Hepatocyte (in vitro differentiated cells): ENCODE measurements at regions not wholly inside any gene's neighbourhood (a gene's known extent, or its start where the extent isn't known, plus 50 kb on each side); places are given as distances from the start of the nearest gene placed in this dataset.

Experiments
- DNase-seq: peaks from one replicate; pipeline ENCODE4 v3.0.0-alpha.2; 2016; ENCODE audit warnings: low spot score
- H2AFZ ChIP-seq: fragments of 200-600 bp; sonication (generic); 2 replicates; pipeline ENCODE4 v1.6.0; 2016; ENCODE audit warnings: antibody characterized with exemption, mild to moderate bottlenecking
- H3K27ac ChIP-seq: fragments of 200-600 bp; sonication (generic); 2 replicates; pipeline ENCODE4 v1.5.1; 2016; ENCODE audit warnings: mild to moderate bottlenecking
- H3K27me3 ChIP-seq: fragments of 200-600 bp; sonication (generic); 2 replicates; pipeline ENCODE4 v1.6.1; 2016
- H3K36me3 ChIP-seq: fragments of 200-600 bp; sonication (generic); replicated peaks from 2 replicates; pipeline ENCODE4 v1.5.1; 2016; ENCODE audit warnings: low read depth; ENCODE audit not compliant: insufficient read depth
- H3K4me1 ChIP-seq: fragments of 200-600 bp; sonication (generic); 2 replicates; pipeline ENCODE4 v1.5.1; 2016; ENCODE audit warnings: mild to moderate bottlenecking, moderate library complexity; ENCODE audit not compliant: insufficient read depth
- H3K4me2 ChIP-seq: fragments of 200-600 bp; sonication (generic); 2 replicates; pipeline ENCODE4 v1.6.0; 2016
- H3K4me3 ChIP-seq: fragments of 200-600 bp; sonication (generic); 2 replicates; pipeline ENCODE4 v1.5.1; 2016; ENCODE audit warnings: mild to moderate bottlenecking
- H3K79me2 ChIP-seq: fragments of 200-600 bp; sonication (generic); 2 replicates; pipeline ENCODE4 v1.6.0; 2017; ENCODE audit warnings: mild to moderate bottlenecking
- H3K9me2 ChIP-seq: fragments of 200-600 bp; sonication (generic); replicated peaks from 2 replicates; pipeline ENCODE4 v1.6.0; 2017; ENCODE audit warnings: mild to moderate bottlenecking; ENCODE audit not compliant: insufficient read depth
- H3K9me3 ChIP-seq: fragments of 200-600 bp; sonication (generic); 2 replicates; pipeline ENCODE4 v1.5.1; 2016; ENCODE audit warnings: low read depth, mild to moderate bottlenecking
- H4K20me1 ChIP-seq: fragments of 200-600 bp; sonication (generic); 2 replicates; pipeline ENCODE4 v1.6.0; 2016; ENCODE audit warnings: mild to moderate bottlenecking; ENCODE audit not compliant: insufficient read depth, poor library complexity, severe bottlenecking
- CTCF ChIP-seq: fragments of 200-600 bp; sonication (generic); IDR thresholded peaks from 2 replicates; pipeline ENCODE4 v1.5.1; 2016; ENCODE audit warnings: antibody characterized with exemption, mild to moderate bottlenecking; ENCODE audit not compliant: poor library complexity
- EZH2 ChIP-seq: fragments of 200-600 bp; sonication (generic); IDR thresholded peaks from 2 replicates; pipeline ENCODE4 v1.6.1; 2016; ENCODE audit warnings: antibody characterized with exemption, mild to moderate bottlenecking, borderline replicate concordance
- EZH2phosphoT487 ChIP-seq: fragments of 200-600 bp; sonication (generic); IDR thresholded peaks from one replicate; pipeline ENCODE4 v1.6.1; 2018; ENCODE audit warnings: antibody characterized with exemption, mild to moderate bottlenecking, low read depth, moderate library complexity; ENCODE audit not compliant: unreplicated experiment, severe bottlenecking
- WGBS: methylation state at CpG from one replicate; pipeline ENCODE4 v1.1.6; 2016; ENCODE audit warnings: low lambda C conversion rate; ENCODE audit errors: missing lambda C conversion rate; 5-methylcytosine and 5-hydroxymethylcytosine counted together

GRCh38 chr12:17695495-17695894 lies 394.5 kb downstream of the RERGL start:
- WGBS = 80% methylated on average over 9 of the region's 9 CpGs
- H2AFZ ChIP-seq = no peak overlapping the region
- H3K79me2 ChIP-seq = no peaks in the 10 kb centered on the region

GRCh38 chr12:17691369-17691768 lies 398.6 kb downstream of the RERGL start:
- no peak overlapping the region for H3K4me2 ChIP-seq
- H3K9me2 ChIP-seq = no peaks in the 10 kb centered on the region
- no peaks in the 10 kb centered on the region for H4K20me1 ChIP-seq
- DNase-seq = no peak
- no peaks in the 10 kb centered on the region for H3K4me1 ChIP-seq
- TF ChIP-seq EZH2 (no peak), EZH2phosphoT487 (no peak), CTCF (no peak)
- no peaks in the 10 kb centered on the region for H3K36me3 ChIP-seq
- H2AFZ ChIP-seq = no peak overlapping the region
- WGBS = 86% methylated on average over 2 of the region's 2 CpGs
- no peaks in the 10 kb centered on the region for H3K27me3 ChIP-seq
- H3K79me2 ChIP-seq = no peaks in the 10 kb centered on the region
- no peak overlapping the region for H3K27ac ChIP-seq
- H3K4me3 ChIP-seq = no peak overlapping the region
- no peaks in the 10 kb centered on the region for H3K9me3 ChIP-seq

More at GRCh38 chr12:17695495-17695894, 394.5 kb downstream of the RERGL start:
- Histone ChIP-seq H3K4me1 (no peaks in the 10 kb centered on the region), H3K4me2 (no peak overlapping the region), H3K9me3 (no peaks in the 10 kb centered on the region), H3K4me3 (no peak overlapping the region), H3K9me2 (no peaks in the 10 kb centered on the region), H4K20me1 (no peaks in the 10 kb centered on the region), H3K27ac (no peak overlapping the region), H3K27me3 (no peaks in the 10 kb centered on the region), H3K36me3 (no peaks in the 10 kb centered on the region)
- no peak for DNase-seq
- TF ChIP-seq EZH2phosphoT487 (no peak), EZH2 (no peak), CTCF (no peak)

- Histone ChIP-seq H3K36me3 (no peaks in the 10 kb centered on the region), H3K4me2 (no peak overlapping the region), H4K20me1 (no peaks in the 10 kb centered on the region), H3K4me3 (no peak overlapping the region), H3K4me1 (no peaks in the 10 kb centered on the region), H3K27ac (no peak overlapping the region), H3K27me3 (no peaks in the 10 kb centered on the region), H2AFZ (no peak overlapping the region), H3K9me3 (no peaks in the 10 kb centered on the region), H3K79me2 (no peaks in the 10 kb centered on the region), H3K9me2 (no peaks in the 10 kb centered on the region)
- TF ChIP-seq CTCF (no peak), EZH2phosphoT487 (no peak), EZH2 (no peak)
- no peak for DNase-seq
- WGBS = 59% methylated on average over 2 of the region's 2 CpGs
These were observed 409.8 kb downstream of the RERGL start for GRCh38 chr12:17680220-17680619.
